ENCODE measurements at regions not wholly inside any gene's neighbourhood (a gene's known extent, or its start where the extent isn't known, plus 50 kb on each side); places are given as distances from the start of the nearest gene placed in this dataset.

GRCh38 chr6:14857501-14857900 lies 388.4 kb upstream of the JARID2 start:
- no peak overlapping the region for H2AFZ ChIP-seq (ENCODE audit: low read length)
- no peak for TF ChIP-seq CTCF (IDR thresholded peaks at IDR 0.05; ENCODE audit: extremely low read depth, low read depth, low read length)
- no peaks in the 10 kb centered on the region for H3K9me3 ChIP-seq (ENCODE audit: low read depth, low read length)
- H3K36me3 ChIP-seq (ENCODE audit: insufficient read depth, low read length) = no peaks in the 10 kb centered on the region
- no peak overlapping the region for H3K4me3 ChIP-seq (ENCODE audit: insufficient read depth, low read length)
- no peak overlapping the region for H3K4me2 ChIP-seq (ENCODE audit: insufficient read depth, low read length)
- H3K4me1 ChIP-seq (ENCODE audit: insufficient read depth, low read length) = no peaks in the 10 kb centered on the region
- H4K20me1 ChIP-seq (ENCODE audit: insufficient read depth, low read length) = no peaks in the 10 kb centered on the region
- H3K27ac ChIP-seq (ENCODE audit: low read depth, low read length) = no peak overlapping the region
- H3K79me2 ChIP-seq (ENCODE audit: insufficient read depth, low read length) = no peaks in the 10 kb centered on the region
- no peak for DNase-seq (ENCODE audit: insufficient read length, low spot score, missing footprints)
- H3K27me3 ChIP-seq (ENCODE audit: insufficient read depth, low read length) = no peaks in the 10 kb centered on the region

GRCh38 chr6:14858808-14859207 lies 387.1 kb upstream of the JARID2 start:
- no peaks in the 10 kb centered on the region for H4K20me1 ChIP-seq (ENCODE audit: insufficient read depth, low read length)
- no peak for DNase-seq (ENCODE audit: insufficient read length, low spot score, missing footprints)
- no peaks in the 10 kb centered on the region for H3K27me3 ChIP-seq (ENCODE audit: insufficient read depth, low read length)
- H3K9me3 ChIP-seq (ENCODE audit: low read depth, low read length) = no peaks in the 10 kb centered on the region
- H3K4me3 ChIP-seq (ENCODE audit: insufficient read depth, low read length) = no peak overlapping the region
- H3K4me1 ChIP-seq (ENCODE audit: insufficient read depth, low read length) = no peaks in the 10 kb centered on the region
- no peak overlapping the region for H3K27ac ChIP-seq (ENCODE audit: low read depth, low read length)
- H3K79me2 ChIP-seq (ENCODE audit: insufficient read depth, low read length) = no peaks in the 10 kb centered on the region
- no peak overlapping the region for H3K4me2 ChIP-seq (ENCODE audit: insufficient read depth, low read length)
- no peak overlapping the region for H2AFZ ChIP-seq (ENCODE audit: low read length)
- H3K36me3 ChIP-seq (ENCODE audit: insufficient read depth, low read length) = no peaks in the 10 kb centered on the region
- TF ChIP-seq CTCF (IDR thresholded peaks at IDR 0.05; ENCODE audit: extremely low read depth, low read depth, low read length) = no peak

GRCh38 chr6:14860774-14861173 lies 385.1 kb upstream of the JARID2 start:
- H3K9me3 ChIP-seq (ENCODE audit: low read depth, low read length) = no peaks in the 10 kb centered on the region

GRCh38 chr6:14861491-14861943 lies 384.4 kb upstream of the JARID2 start:
- Histone ChIP-seq H3K36me3 (ENCODE audit: insufficient read depth, low read length) (no peaks in the 10 kb centered on the region), H2AFZ (ENCODE audit: low read length) (no peak overlapping the region), H3K27me3 (ENCODE audit: insufficient read depth, low read length) (no peaks in the 10 kb centered on the region), H3K79me2 (ENCODE audit: insufficient read depth, low read length) (no peaks in the 10 kb centered on the region), H3K4me3 (ENCODE audit: insufficient read depth, low read length) (no peak overlapping the region), H3K4me2 (ENCODE audit: insufficient read depth, low read length) (no peak overlapping the region), H3K27ac (ENCODE audit: low read depth, low read length) (no peak overlapping the region), H4K20me1 (ENCODE audit: insufficient read depth, low read length) (no peaks in the 10 kb centered on the region), H3K4me1 (ENCODE audit: insufficient read depth, low read length) (no peaks in the 10 kb centered on the region), H3K9me3 (ENCODE audit: low read depth, low read length) (no peaks in the 10 kb centered on the region)
- TF ChIP-seq CTCF (IDR thresholded peaks at IDR 0.05; ENCODE audit: extremely low read depth, low read depth, low read length) = no peak
- no peak for DNase-seq (ENCODE audit: insufficient read length, low spot score, missing footprints)

More at GRCh38 chr6:14860774-14861173, 385.1 kb upstream of the JARID2 start:
- no peaks in the 10 kb centered on the region for H4K20me1 ChIP-seq (ENCODE audit: insufficient read depth, low read length)
- no peak overlapping the region for H3K4me3 ChIP-seq (ENCODE audit: insufficient read depth, low read length)
- no peak for DNase-seq (ENCODE audit: insufficient read length, low spot score, missing footprints)
- no peak overlapping the region for H3K4me2 ChIP-seq (ENCODE audit: insufficient read depth, low read length)
- H3K4me1 ChIP-seq (ENCODE audit: insufficient read depth, low read length) = no peaks in the 10 kb centered on the region
- H3K36me3 ChIP-seq (ENCODE audit: insufficient read depth, low read length) = no peaks in the 10 kb centered on the region
- H3K27ac ChIP-seq (ENCODE audit: low read depth, low read length) = no peak overlapping the region
- no peaks in the 10 kb centered on the region for H3K27me3 ChIP-seq (ENCODE audit: insufficient read depth, low read length)
- no peaks in the 10 kb centered on the region for H3K79me2 ChIP-seq (ENCODE audit: insufficient read depth, low read length)
- TF ChIP-seq CTCF (IDR thresholded peaks at IDR 0.05; ENCODE audit: extremely low read depth, low read depth, low read length) = no peak
- H2AFZ ChIP-seq (ENCODE audit: low read length) = no peak overlapping the region
